GM12878 (cell line): ENCODE measurements at regions not wholly inside any gene's neighbourhood (a gene's known extent, or its start where the extent isn't known, plus 50 kb on each side); places are given as distances from the start of the nearest gene placed in this dataset.

ENCODE experiments used
- ATAC-seq: fragments of 200-7000 bp; cut with Tn5 transposase; 3 replicates; pipeline ENCODE4 v1.9.1; 2020; ENCODE audit warnings: mild to moderate bottlenecking, moderate library complexity
- BruUV-seq: library from RNA; stranded (reverse); fragments of 400-500 nt; replicated peaks from 2 replicates; lab custom pipeline; 2021; lab: Mats Ljungman, UMichigan
- CTCF ChIA-PET: fragments of 300-600 bp; sonication (Branson Sonifier 250); formaldehyde crosslinking; extraction: SDS; loops from one replicate; lab custom pipeline; 2021; ENCODE audit warnings: inconsistent platforms; lab: Yijun Ruan, JAX
- POLR2A ChIA-PET: fragments of 350-600 bp; formaldehyde crosslinking; extraction: SDS; loops from one replicate; lab custom pipeline; 2021; ENCODE audit warnings: inconsistent platforms; lab: Charles Lee
- RAD21 ChIA-PET: fragments of 300-600 bp; sonication (Branson Sonifier 250); formaldehyde crosslinking; loops from one replicate; lab custom pipeline; 2023; ENCODE audit warnings: antibody characterized with exemption; ENCODE audit not compliant: unreplicated experiment; lab: Charles Lee
- SMC1A ChIA-PET: fragments of 300-600 bp; sonication (Branson Sonifier 250); formaldehyde crosslinking; loops from one replicate; lab custom pipeline; 2023; ENCODE audit not compliant: unreplicated experiment, uncharacterized antibody; lab: Charles Lee
- DNase-seq: peaks from one replicate; pipeline ENCODE4 v3.0.0-alpha.2; 2011; ENCODE audit warnings: low read depth, low spot score
- FAIRE-seq: peaks from 3 replicates; lab custom pipeline; 2011; peaks lifted over from hg19 to GRCh38; lab: Jason Lieb, UNC
- H2AFZ ChIP-seq: 2 replicates; pipeline ENCODE4 v1.6.0; 2011; ENCODE audit warnings: low read depth, low read length, control low read depth; ENCODE audit not compliant: control insufficient read depth
- H3K27ac ChIP-seq: 2 replicates; pipeline ENCODE4 v1.5.1; 2011; ENCODE audit warnings: control low read depth; ENCODE audit not compliant: control insufficient read depth, insufficient read depth
- H3K27me3 ChIP-seq, 2 experiments: replicated peaks in 1 of 2; 2 replicates each; pipeline versions ENCODE4 v1.6.0 to v1.6.1; 2011; ENCODE audit warnings: low read length in 1 of 2; ENCODE audit not compliant: control insufficient read depth in 2 of 2, insufficient read depth in 2 of 2
- H3K36me3 ChIP-seq, 2 experiments: 2 replicates each; pipeline ENCODE4 v1.5.1; 2011; ENCODE audit warnings: low read length in 1 of 2; ENCODE audit not compliant: control insufficient read depth in 2 of 2, insufficient read depth in 2 of 2
- H3K4me1 ChIP-seq: 2 replicates; pipeline ENCODE4 v1.6.1; 2011; ENCODE audit warnings: mild to moderate bottlenecking, low read length, moderate library complexity, mixed read lengths; ENCODE audit not compliant: control insufficient read depth, insufficient read depth
- H3K4me2 ChIP-seq: 2 replicates; pipeline ENCODE4 v1.6.0; 2011; ENCODE audit warnings: control low read depth; ENCODE audit not compliant: control insufficient read depth, insufficient read depth
- H3K4me3 ChIP-seq: fragments of 200-600 bp; sonication (generic); 2 replicates; pipeline ENCODE4 v1.5.1; 2016
- H3K79me2 ChIP-seq: 2 replicates; pipeline ENCODE4 v1.6.0; 2011; ENCODE audit warnings: low read length; ENCODE audit not compliant: control insufficient read depth, insufficient read depth
- H3K9ac ChIP-seq: 2 replicates; pipeline ENCODE4 v1.8.0; 2011; ENCODE audit warnings: low read length, control low read depth, mixed read lengths; ENCODE audit not compliant: control insufficient read depth, insufficient read depth
- H3K9me3 ChIP-seq: replicated peaks from 3 replicates; pipeline ENCODE4 v1.5.1; 2011; ENCODE audit warnings: mild to moderate bottlenecking, low read length; ENCODE audit not compliant: control insufficient read depth, insufficient read depth
- H4K20me1 ChIP-seq: 2 replicates; pipeline ENCODE4 v1.6.0; 2011; ENCODE audit not compliant: control insufficient read depth, insufficient read depth
- CBFB ChIP-seq: IDR thresholded peaks from 2 replicates; pipeline ENCODE4 v1.6.1; 2016; ENCODE audit warnings: antibody characterized with exemption, low read depth
- HSF1 ChIP-seq: fragments of 150-350 bp; IDR thresholded peaks from 2 replicates; pipeline ENCODE4 v1.6.1; 2014; ENCODE audit warnings: mild to moderate bottlenecking, low read depth, low read length
- MTA2 ChIP-seq: fragments of 450-650 bp; IDR thresholded peaks from 2 replicates; pipeline ENCODE4 v1.6.1; 2016; ENCODE audit warnings: low read depth, mild to moderate bottlenecking, moderate library complexity
- NFXL1 ChIP-seq: fragments of 450-650 bp; IDR thresholded peaks from 2 replicates; pipeline ENCODE4 v1.6.1; 2017; ENCODE audit warnings: antibody characterized with exemption, mild to moderate bottlenecking, borderline replicate concordance
- NR2C1 ChIP-seq: fragments of 450-650 bp; IDR thresholded peaks from 2 replicates; pipeline ENCODE4 v1.6.1; 2017; ENCODE audit warnings: antibody characterized with exemption, mild to moderate bottlenecking, moderate library complexity
- POLR2AphosphoS5 ChIP-seq: IDR thresholded peaks from 2 replicates; pipeline ENCODE4 v1.6.1; 2011; ENCODE audit warnings: mild to moderate bottlenecking, low read length, inconsistent platforms
- POU2F2 ChIP-seq: IDR thresholded peaks from 3 replicates; pipeline ENCODE4 v1.6.1; 2011; ENCODE audit warnings: low read depth, mild to moderate bottlenecking, low read length, borderline replicate concordance
- SREBF1 ChIP-seq: IDR thresholded peaks from 2 replicates; pipeline ENCODE4 v1.6.1; 2012; ENCODE audit warnings: mild to moderate bottlenecking, low read length
- TAF1 ChIP-seq: IDR thresholded peaks from 2 replicates; pipeline ENCODE4 v1.6.1; 2011; ENCODE audit warnings: mild to moderate bottlenecking, low read depth, low read length, borderline replicate concordance
- TARDBP ChIP-seq: IDR thresholded peaks from 2 replicates; pipeline ENCODE4 v1.6.1; 2016; ENCODE audit warnings: borderline replicate concordance
- TBL1XR1 ChIP-seq: IDR thresholded peaks from 2 replicates; pipeline ENCODE4 v1.6.1; 2012; ENCODE audit warnings: low read depth, low read length, improper control_type of control experiment
- WGBS: methylation state at CpG from one replicate; pipeline ENCODE4 v1.1.6; 2016; ENCODE audit warnings: low lambda C conversion rate; ENCODE audit not compliant: insufficient replicate concordance, insufficient coverage; ENCODE audit errors: missing lambda C conversion rate; 5-methylcytosine and 5-hydroxymethylcytosine counted together
- in situ Hi-C: fragments of 300-500 bp; cut with MboI; formaldehyde crosslinking; loops from 9 replicates; pipeline ENCODE4 v1.14.3; 2018; ENCODE audit warnings: mixed read lengths
- intact Hi-C: fragments of 100-400 bp; cut with micrococcal nuclease; formaldehyde crosslinking; loops from one replicate; pipeline ENCODE4 v1.14.2; 2022; ENCODE audit not compliant: unreplicated experiment

GRCh38 chr12:91311081-91311480 is 128.5 kb upstream of the DCN start:
- in situ Hi-C loops (no loop called here), intact Hi-C loops (no loop called here)
- Histone ChIP-seq H3K4me3 (no peak overlapping the region), H3K36me3 (no peaks in the 10 kb centered on the region), H2AFZ (no peak overlapping the region), H3K27ac (no peak overlapping the region), H3K9ac (no peak overlapping the region), H3K9me3 (no peaks in the 10 kb centered on the region), H3K4me2 (no peak overlapping the region), H3K27me3 (no peaks in the 10 kb centered on the region), H4K20me1 (no peaks in the 10 kb centered on the region), H3K79me2 (no peaks in the 10 kb centered on the region), H3K4me1 (no peaks in the 10 kb centered on the region)
- no peak for TF ChIP-seq CBFB
- TF ChIP-seq NFXL1 = no peak
- no peak for TF ChIP-seq SREBF1
- no peak for TF ChIP-seq NR2C1
- TF ChIP-seq POU2F2 = no peak
- no peak for TF ChIP-seq TAF1
- no peak for TF ChIP-seq POLR2AphosphoS5
- TF ChIP-seq TARDBP = no peak
- ChIA-PET RAD21 (no interaction called here), POLR2A (no interaction called here), CTCF (interaction anchor here (0.7 kb wide), 1 partner anchor 255 kb away, joined by 3 read pairs; no protein-coding TSS in a partner anchor), SMC1A (no interaction called here)
- ATAC-seq = no peak
- FAIRE-seq = no peak
- DNase-seq = no peak
- WGBS = 42% methylated on average over 2 of the region's 2 CpGs
- BruUV-seq = no TSS peak

GRCh38 chr12:91309450-91309849 is 126.8 kb upstream of the DCN start:
- no peaks in the 10 kb centered on the region for H3K79me2 ChIP-seq
- SMC1A ChIA-PET = no interaction called here

More at GRCh38 chr12:91309450-91309849, 126.8 kb upstream of the DCN start:
- no TSS peak for BruUV-seq
- Histone ChIP-seq H2AFZ (no peak overlapping the region), H3K9me3 (no peaks in the 10 kb centered on the region), H3K27ac (no peak overlapping the region), H3K36me3 (no peaks in the 10 kb centered on the region), H3K9ac (no peak overlapping the region), H3K4me1 (no peaks in the 10 kb centered on the region), H3K4me2 (no peak overlapping the region), H3K27me3 (no peaks in the 10 kb centered on the region), H4K20me1 (no peaks in the 10 kb centered on the region), H3K4me3 (no peak overlapping the region)
- intact Hi-C loops = no loop called here
- FAIRE-seq = no peak
- no peak for ATAC-seq
- CTCF ChIA-PET = no interaction called here
- in situ Hi-C loops = no loop called here
- TF ChIP-seq HSF1 = no peak
- TF ChIP-seq TBL1XR1 = no peak
- no peak for TF ChIP-seq MTA2
- no peak for DNase-seq
- RAD21 ChIA-PET = no interaction called here
- 14% methylated on average over 2 of the region's 2 CpGs for WGBS
- POLR2A ChIA-PET = no interaction called here
